Progenitor cell of endocrine pancreas (in vitro differentiated cells): ENCODE measurements at regions not wholly inside any gene's neighbourhood (a gene's known extent, or its start where the extent isn't known, plus 50 kb on each side); places are given as distances from the start of the nearest gene placed in this dataset.

Experiments
- DNase-seq: peaks from one replicate; pipeline ENCODE4 v3.0.0; 2021; ENCODE audit warnings: low spot score; ENCODE audit not compliant: unreplicated experiment
- H3K27ac Mint-ChIP-seq: 2 replicates; pipeline ENCODE4 v1.8.0; 2021; ENCODE audit warnings: mild to moderate bottlenecking, moderate library complexity, mixed read lengths
- H3K27me3 Mint-ChIP-seq: 2 replicates; pipeline ENCODE4 v1.8.0; 2021; ENCODE audit warnings: mixed read lengths
- H3K36me3 Mint-ChIP-seq: 2 replicates; pipeline ENCODE4 v1.8.0; 2022; ENCODE audit warnings: mixed read lengths; ENCODE audit not compliant: insufficient read depth
- H3K4me1 Mint-ChIP-seq: 2 replicates; pipeline ENCODE4 v1.8.0; 2021; ENCODE audit warnings: low read depth, mixed read lengths
- H3K4me3 Mint-ChIP-seq: 2 replicates; pipeline ENCODE4 v1.8.0; 2021; ENCODE audit warnings: low read depth, mild to moderate bottlenecking, moderate library complexity, mixed read lengths
- H3K9me3 Mint-ChIP-seq: 2 replicates; pipeline ENCODE4 v1.8.0; 2021; ENCODE audit warnings: low read depth, mixed read lengths
- CTCF ChIP-seq: fragments of 200-600 bp; sonication (generic); IDR thresholded peaks from one replicate; pipeline ENCODE4 v1.5.0; 2021; ENCODE audit warnings: antibody characterized with exemption, mild to moderate bottlenecking; ENCODE audit not compliant: unreplicated experiment

- H3K27me3 Mint-ChIP-seq, result no peaks in the 10 kb centered on the region
- no peak for TF ChIP-seq CTCF
- H3K36me3 Mint-ChIP-seq, result no peaks in the 10 kb centered on the region
- H3K4me3 Mint-ChIP-seq, result no peak overlapping the region
- H3K4me1 Mint-ChIP-seq, result peaks cover 4% of the 10 kb centered on the region
- no peaks in the 10 kb centered on the region for H3K9me3 Mint-ChIP-seq
- DNase-seq, result no peak
- H3K27ac Mint-ChIP-seq, result no peak overlapping the region
Observed at GRCh38 chr1:195550071-195550862, 1058.0 kb downstream of the KCNT2 start.

GRCh38 chr1:195530961-195531360, 1077.3 kb downstream of the KCNT2 start:
- H3K36me3 Mint-ChIP-seq, result no peaks in the 10 kb centered on the region
- DNase-seq, result no peak
- TF ChIP-seq CTCF, result no peak
- no peaks in the 10 kb centered on the region for H3K9me3 Mint-ChIP-seq
- H3K27ac Mint-ChIP-seq, result no peak overlapping the region
- H3K4me3 Mint-ChIP-seq, result no peak overlapping the region
- H3K4me1 Mint-ChIP-seq, result no peaks in the 10 kb centered on the region
- no peaks in the 10 kb centered on the region for H3K27me3 Mint-ChIP-seq

GRCh38 chr1:195529881-195530280, 1078.4 kb downstream of the KCNT2 start:
- TF ChIP-seq CTCF, result no peak
- DNase-seq, result no peak
- H3K27ac Mint-ChIP-seq, result no peak overlapping the region
- H3K9me3 Mint-ChIP-seq, result no peaks in the 10 kb centered on the region
- H3K27me3 Mint-ChIP-seq, result no peaks in the 10 kb centered on the region
- no peak overlapping the region for H3K4me3 Mint-ChIP-seq
- no peaks in the 10 kb centered on the region for H3K36me3 Mint-ChIP-seq
- no peaks in the 10 kb centered on the region for H3K4me1 Mint-ChIP-seq

GRCh38 chr1:195520757-195521156, 1087.5 kb downstream of the KCNT2 start:
- DNase-seq, result no peak
- Mint-ChIP-seq H3K36me3 (no peaks in the 10 kb centered on the region), H3K27ac (no peak overlapping the region), H3K4me1 (peaks cover 11% of the 10 kb centered on the region), H3K4me3 (no peak overlapping the region), H3K27me3 (no peaks in the 10 kb centered on the region), H3K9me3 (peaks cover 8% of the 10 kb centered on the region)
- TF ChIP-seq CTCF, result no peak

- peaks cover 10% of the 10 kb centered on the region for H3K4me1 Mint-ChIP-seq
- H3K4me3 Mint-ChIP-seq, result no peak overlapping the region
- TF ChIP-seq CTCF, result no peak
- no peaks in the 10 kb centered on the region for H3K36me3 Mint-ChIP-seq
- no peak overlapping the region for H3K27ac Mint-ChIP-seq
- DNase-seq, result no peak
- H3K9me3 Mint-ChIP-seq, result peaks cover 3% of the 10 kb centered on the region
- H3K27me3 Mint-ChIP-seq, result no peaks in the 10 kb centered on the region
Observed at GRCh38 chr1:195516036-195516435, 1092.2 kb downstream of the KCNT2 start.
